ENCODE measurements at regions not wholly inside any gene's neighbourhood (a gene's known extent, or its start where the extent isn't known, plus 50 kb on each side); places are given as distances from the start of the nearest gene placed in this dataset.
"Not testable (repeated sequence)": the region's sequence is repeated elsewhere in the genome, so short reads cannot be mapped to it uniquely, and the experiment has no call there.

DNA sequence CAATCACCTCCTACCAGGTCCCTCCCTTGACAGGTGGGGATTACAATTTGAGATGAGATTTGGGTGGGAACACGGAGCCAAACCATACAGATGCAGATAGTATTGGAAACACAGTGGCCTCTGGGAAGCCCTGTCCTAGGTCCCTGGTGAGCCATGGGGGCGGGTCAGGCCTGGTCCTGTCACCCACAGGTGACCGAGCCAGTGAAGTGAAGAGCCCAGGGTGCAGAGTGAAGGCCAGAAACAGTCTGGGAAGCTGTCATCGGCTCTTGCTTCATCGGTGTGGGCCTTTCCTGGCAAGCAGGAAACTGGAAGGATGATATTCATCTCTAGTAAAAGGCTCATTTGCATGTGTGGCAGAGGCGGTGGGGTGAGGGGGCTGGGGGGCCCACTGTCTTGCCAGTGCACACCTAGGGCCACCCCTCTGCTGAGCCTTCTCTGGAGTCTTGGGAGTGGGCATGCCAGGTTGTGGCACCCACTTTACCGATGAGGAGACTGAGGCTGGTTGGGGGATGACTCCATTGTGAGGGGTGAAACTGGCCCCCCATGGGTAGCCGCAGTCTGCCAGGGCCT is 290.6 kb downstream of the NDUFA10 start:
- Histone ChIP-seq H3K27ac (no peak overlapping the region), H3K9me3 (no peaks in the 10 kb centered on the region), H3K36me3 (no peaks in the 10 kb centered on the region), H3K4me1 (no peaks in the 10 kb centered on the region), H3K4me3 (no peak overlapping the region), H3K27me3 (no peaks in the 10 kb centered on the region)
- intact Hi-C loops (cut with DNase I): no loop called here
- FAIRE-seq (no peak), ATAC-seq (no peak), DNase-seq (peak in 1 of 6 donors; percentile 20)
- TF ChIP-seq, protein P1, sequence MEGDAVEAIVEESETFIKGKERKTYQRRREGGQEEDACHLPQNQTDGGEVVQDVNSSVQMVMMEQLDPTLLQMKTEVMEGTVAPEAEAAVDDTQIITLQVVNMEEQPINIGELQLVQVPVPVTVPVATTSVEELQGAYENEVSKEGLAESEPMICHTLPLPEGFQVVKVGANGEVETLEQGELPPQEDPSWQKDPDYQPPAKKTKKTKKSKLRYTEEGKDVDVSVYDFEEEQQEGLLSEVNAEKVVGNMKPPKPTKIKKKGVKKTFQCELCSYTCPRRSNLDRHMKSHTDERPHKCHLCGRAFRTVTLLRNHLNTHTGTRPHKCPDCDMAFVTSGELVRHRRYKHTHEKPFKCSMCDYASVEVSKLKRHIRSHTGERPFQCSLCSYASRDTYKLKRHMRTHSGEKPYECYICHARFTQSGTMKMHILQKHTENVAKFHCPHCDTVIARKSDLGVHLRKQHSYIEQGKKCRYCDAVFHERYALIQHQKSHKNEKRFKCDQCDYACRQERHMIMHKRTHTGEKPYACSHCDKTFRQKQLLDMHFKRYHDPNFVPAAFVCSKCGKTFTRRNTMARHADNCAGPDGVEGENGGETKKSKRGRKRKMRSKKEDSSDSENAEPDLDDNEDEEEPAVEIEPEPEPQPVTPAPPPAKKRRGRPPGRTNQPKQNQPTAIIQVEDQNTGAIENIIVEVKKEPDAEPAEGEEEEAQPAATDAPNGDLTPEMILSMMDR (IDR thresholded peaks at IDR 0.05): no peak
- WGBS, 2 donors: 76 to 80% methylated on average over 8 of the region's 8 CpGs

- no peaks in the 10 kb centered on the region for H3K4me1 ChIP-seq
- ATAC-seq (no peak), DNase-seq (peak in 1 of 6 donors; percentile 15), FAIRE-seq (no peak)
- H3K27ac ChIP-seq: no peak overlapping the region
- 43 to 49% methylated on average over 6 of the region's 6 CpGs for WGBS, 2 donors
- H3K9me3 ChIP-seq: no peaks in the 10 kb centered on the region
- TF ChIP-seq, protein P1 (IDR thresholded peaks at IDR 0.05): no peak
- no peaks in the 10 kb centered on the region for H3K27me3 ChIP-seq
- no peaks in the 10 kb centered on the region for H3K36me3 ChIP-seq
- intact Hi-C loops (cut with DNase I): no loop called here
- no peak overlapping the region for H3K4me3 ChIP-seq
Observed at GRCh38 chr2:239732666-239733010, 292.5 kb downstream of the NDUFA10 start.

GRCh38 chr2:239731998-239732665 is 293.0 kb downstream of the NDUFA10 start:
- Histone ChIP-seq H3K9me3 (no peaks in the 10 kb centered on the region), H3K4me3 (no peak overlapping the region), H3K36me3 (no peaks in the 10 kb centered on the region), H3K4me1 (no peaks in the 10 kb centered on the region), H3K27ac (no peak overlapping the region), H3K27me3 (no peaks in the 10 kb centered on the region)
- 65 to 67% methylated on average over 6 of the region's 6 CpGs for WGBS, 2 donors
- FAIRE-seq (no peak), DNase-seq (peak in 1 of 6 donors; percentile 43), ATAC-seq (no peak)
- intact Hi-C loops (cut with DNase I): no loop called here
- TF ChIP-seq, protein P1 (IDR thresholded peaks at IDR 0.05): no peak

DNA sequence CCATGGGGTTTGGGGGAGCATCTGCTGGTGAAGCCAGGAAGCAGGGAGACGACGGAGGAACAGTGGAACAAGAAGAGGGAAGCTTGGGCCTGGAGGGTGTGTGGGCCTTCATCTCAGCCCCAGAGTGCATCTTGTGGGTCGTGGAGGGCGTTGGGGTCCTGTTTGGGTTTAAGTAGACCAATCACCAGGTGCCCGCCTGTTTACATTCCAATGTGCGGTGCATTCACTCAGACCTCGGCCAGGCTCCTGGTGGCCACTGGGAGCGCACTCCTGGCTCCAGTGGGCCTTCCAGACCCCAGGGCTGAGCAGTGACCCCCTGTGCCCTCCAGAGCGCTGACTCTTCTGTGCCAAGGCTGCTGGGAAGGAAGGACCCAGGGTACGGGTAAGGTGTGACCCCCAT is 293.7 kb downstream of the NDUFA10 start:
- 46 to 52% methylated on average over 10 of the region's 10 CpGs for WGBS, 2 donors
- H3K27ac ChIP-seq: no peak overlapping the region
- intact Hi-C loops (cut with DNase I): no loop called here
- no peaks in the 10 kb centered on the region for H3K36me3 ChIP-seq
- no peaks in the 10 kb centered on the region for H3K4me1 ChIP-seq
- H3K4me3 ChIP-seq: no peak overlapping the region
- no peak for FAIRE-seq
- no peaks in the 10 kb centered on the region for H3K27me3 ChIP-seq
- peak in 2 of 6 donors; percentile 24 to 32 for DNase-seq
- no peaks in the 10 kb centered on the region for H3K9me3 ChIP-seq
- no peak for ATAC-seq
- TF ChIP-seq, protein P1 (IDR thresholded peaks at IDR 0.05): no peak

GRCh38 chr2:239730897-239731296 is 294.2 kb downstream of the NDUFA10 start:
- WGBS, 2 donors: 54 to 65% methylated on average over 8 of the region's 8 CpGs
- FAIRE-seq: no peak
- no peaks in the 10 kb centered on the region for H3K4me1 ChIP-seq
- no peaks in the 10 kb centered on the region for H3K9me3 ChIP-seq
- no peak overlapping the region for H3K4me3 ChIP-seq
- intact Hi-C loops (cut with DNase I): no loop called here
- no peaks in the 10 kb centered on the region for H3K36me3 ChIP-seq
- DNase-seq: peak in 2 of 6 donors; percentile 26 to 39
- H3K27ac ChIP-seq: no peak overlapping the region
- H3K27me3 ChIP-seq: no peaks in the 10 kb centered on the region
- ATAC-seq: no peak
- TF ChIP-seq, protein P1 (IDR thresholded peaks at IDR 0.05): no peak

- ATAC-seq; H3K27ac ChIP-seq; H3K4me1 ChIP-seq; H3K9me3 ChIP-seq; H3K4me3 ChIP-seq; H3K27me3 ChIP-seq; DNase-seq; FAIRE-seq; intact Hi-C loops (cut with DNase I); H3K36me3 ChIP-seq: not testable (repeated sequence)
- WGBS, 2 donors: 37 to 46% methylated on average over 8 of the region's 8 CpGs
Observed at GRCh38 chr2:239730567-239730882, 294.6 kb downstream of the NDUFA10 start.

Measured in pancreas (tissue), 10 donors.